NB4 (cell line): ENCODE measurements at regions not wholly inside any gene's neighbourhood (a gene's known extent, or its start where the extent isn't known, plus 50 kb on each side); places are given as distances from the start of the nearest gene placed in this dataset.

Experiments used
- POLR2A ChIP-seq: IDR thresholded peaks from 2 replicates; pipeline ENCODE4 v1.6.1; 2011; ENCODE audit warnings: mild to moderate bottlenecking; ENCODE audit not compliant: insufficient read length; ENCODE audit errors: extremely low read depth
- TF ChIP-seq, protein P1 (sequence below): IDR thresholded peaks from one replicate; pipeline ENCODE4 v1.5.1; 2012; ENCODE audit warnings: low read depth, low read length

DNA sequence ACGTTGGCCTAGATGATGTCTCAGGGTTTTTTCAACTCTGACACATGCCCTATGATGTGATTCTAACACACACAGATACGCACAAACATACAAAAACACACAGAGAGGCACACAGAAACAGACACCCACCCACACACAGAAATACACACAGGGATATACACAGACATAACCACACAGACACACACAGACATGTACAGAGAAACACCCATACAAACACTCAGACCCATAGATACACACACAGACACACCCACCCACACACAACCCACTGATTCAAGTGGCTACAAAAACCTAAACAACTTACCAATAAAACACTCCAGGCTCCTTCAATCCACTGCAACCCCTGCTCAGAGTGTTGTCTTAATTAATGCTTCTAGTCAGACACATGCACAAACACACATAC is 244.6 kb upstream of the CCL2 start:
- TF ChIP-seq, protein P1, sequence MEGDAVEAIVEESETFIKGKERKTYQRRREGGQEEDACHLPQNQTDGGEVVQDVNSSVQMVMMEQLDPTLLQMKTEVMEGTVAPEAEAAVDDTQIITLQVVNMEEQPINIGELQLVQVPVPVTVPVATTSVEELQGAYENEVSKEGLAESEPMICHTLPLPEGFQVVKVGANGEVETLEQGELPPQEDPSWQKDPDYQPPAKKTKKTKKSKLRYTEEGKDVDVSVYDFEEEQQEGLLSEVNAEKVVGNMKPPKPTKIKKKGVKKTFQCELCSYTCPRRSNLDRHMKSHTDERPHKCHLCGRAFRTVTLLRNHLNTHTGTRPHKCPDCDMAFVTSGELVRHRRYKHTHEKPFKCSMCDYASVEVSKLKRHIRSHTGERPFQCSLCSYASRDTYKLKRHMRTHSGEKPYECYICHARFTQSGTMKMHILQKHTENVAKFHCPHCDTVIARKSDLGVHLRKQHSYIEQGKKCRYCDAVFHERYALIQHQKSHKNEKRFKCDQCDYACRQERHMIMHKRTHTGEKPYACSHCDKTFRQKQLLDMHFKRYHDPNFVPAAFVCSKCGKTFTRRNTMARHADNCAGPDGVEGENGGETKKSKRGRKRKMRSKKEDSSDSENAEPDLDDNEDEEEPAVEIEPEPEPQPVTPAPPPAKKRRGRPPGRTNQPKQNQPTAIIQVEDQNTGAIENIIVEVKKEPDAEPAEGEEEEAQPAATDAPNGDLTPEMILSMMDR = no peak
- TF ChIP-seq POLR2A = no peak
